ENCODE measurements at regions not wholly inside any gene's neighbourhood (a gene's known extent, or its start where the extent isn't known, plus 50 kb on each side); places are given as distances from the start of the nearest gene placed in this dataset.

GRCh38 chr9:107925749-107926297 lies 436.3 kb upstream of the KLF4 start:
- no peaks in the 10 kb centered on the region for H3K27me3 ChIP-seq
- no peak overlapping the region for H3K27ac ChIP-seq
- intact Hi-C loops (cut with DNase I), result loop anchor here (5.0 kb wide), 1 partner anchor 56 kb away; no protein-coding TSS in a partner anchor
- no peaks in the 10 kb centered on the region for H3K36me3 ChIP-seq
- peaks cover 0 to 9% (median 8%) of the 10 kb centered on the region in 4 donors for H3K4me1 ChIP-seq
- no peaks in the 10 kb centered on the region for H3K9me3 ChIP-seq
- no peak overlapping the region for H3K4me3 ChIP-seq
- no peak for TF ChIP-seq CTCF (IDR thresholded peaks at IDR 0.05)
- TF ChIP-seq POLR2AphosphoS5 (IDR thresholded peaks at IDR 0.05), result no peak
- TF ChIP-seq EP300 (IDR thresholded peaks at IDR 0.05), result no peak
- TF ChIP-seq POLR2A (IDR thresholded peaks at IDR 0.05), result no peak
- 56 to 84% methylated on average over 5 of the region's 5 CpGs for WGBS, 2 donors
- no peak for DNase-seq

- 69 to 72% methylated on average over 1 of the region's 1 CpG for WGBS, 2 donors
- Histone ChIP-seq H3K4me3 (no peak overlapping the region), H3K4me1 (peaks cover 0 to 17% (median 12%) of the 10 kb centered on the region in 4 donors), H3K36me3 (no peaks in the 10 kb centered on the region), H3K27me3 (no peaks in the 10 kb centered on the region), H3K9me3 (no peaks in the 10 kb centered on the region), H3K27ac (no peak overlapping the region)
- no peak for DNase-seq
- no peak for TF ChIP-seq POLR2AphosphoS5 (IDR thresholded peaks at IDR 0.05)
- TF ChIP-seq CTCF (IDR thresholded peaks at IDR 0.05), result no peak
- TF ChIP-seq EP300 (IDR thresholded peaks at IDR 0.05), result no peak
- TF ChIP-seq POLR2A (IDR thresholded peaks at IDR 0.05), result no peak
- intact Hi-C loops (cut with DNase I), result no loop called here
Measured at GRCh38 chr9:107922260-107922659, 432.7 kb upstream of the KLF4 start.

- no peak for DNase-seq
- TF ChIP-seq EP300 (IDR thresholded peaks at IDR 0.05) (no peak), CTCF (IDR thresholded peaks at IDR 0.05) (no peak)
- no peaks in the 10 kb centered on the region for H3K36me3 ChIP-seq
- no peaks in the 10 kb centered on the region for H3K27me3 ChIP-seq
- 79 to 84% methylated on average over 6 of the region's 6 CpGs for WGBS, 2 donors
- H3K27ac ChIP-seq, result no peak overlapping the region
- H3K9me3 ChIP-seq, result no peaks in the 10 kb centered on the region
- peaks cover 0 to 17% (median 12%) of the 10 kb centered on the region in 4 donors for H3K4me1 ChIP-seq
- intact Hi-C loops (cut with DNase I), result no loop called here
- H3K4me3 ChIP-seq, result no peak overlapping the region
Measured at GRCh38 chr9:107919263-107919662, 429.7 kb upstream of the KLF4 start.

- H3K9me3 ChIP-seq, result no peaks in the 10 kb centered on the region
- peaks cover 0 to 17% (median 12%) of the 10 kb centered on the region in 4 donors for H3K4me1 ChIP-seq
- no peak for DNase-seq
- no peaks in the 10 kb centered on the region for H3K36me3 ChIP-seq
- H3K27ac ChIP-seq, result no peak overlapping the region
- no peaks in the 10 kb centered on the region for H3K27me3 ChIP-seq
- TF ChIP-seq CTCF (IDR thresholded peaks at IDR 0.05) (no peak), POLR2AphosphoS5 (IDR thresholded peaks at IDR 0.05) (no peak), EP300 (IDR thresholded peaks at IDR 0.05) (no peak), POLR2A (IDR thresholded peaks at IDR 0.05) (no peak)
- no peak overlapping the region for H3K4me3 ChIP-seq
- WGBS, 2 donors, result 19 to 63% methylated on average over 11 of the region's 11 CpGs
- intact Hi-C loops (cut with DNase I), result no loop called here
Measured at GRCh38 chr9:107918749-107919148, 429.2 kb upstream of the KLF4 start.

DNA sequence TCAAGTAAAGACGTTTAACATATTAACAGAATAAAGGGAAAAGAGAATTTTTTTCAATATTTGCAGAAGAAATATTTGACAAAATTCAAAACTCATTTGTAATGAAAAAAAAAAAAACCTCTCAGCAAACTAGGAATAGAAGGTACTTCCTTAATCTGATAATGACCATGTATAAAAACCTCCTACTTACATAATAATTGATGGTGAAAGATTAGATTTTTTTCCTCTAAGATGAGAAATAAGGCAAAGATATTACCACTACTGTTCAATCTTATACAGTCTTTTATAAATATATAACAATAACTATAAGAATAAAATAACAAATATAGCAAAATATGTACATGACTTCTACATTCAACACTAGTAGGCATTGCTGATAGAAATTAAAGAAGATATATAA lies 424.6 kb upstream of the KLF4 start:
- Histone ChIP-seq H3K9me3 (no peaks in the 10 kb centered on the region), H3K36me3 (no peaks in the 10 kb centered on the region), H3K4me1 (peaks cover 0 to 5% (median 2%) of the 10 kb centered on the region in 4 donors), H3K27me3 (no peaks in the 10 kb centered on the region), H3K27ac (no peak overlapping the region), H3K4me3 (no peak overlapping the region)
- intact Hi-C loops (cut with DNase I), result no loop called here
- no peak for DNase-seq
- WGBS, 2 donors, result 87 to 92% methylated on average over 1 of the region's 1 CpG
- no peak for TF ChIP-seq CTCF (IDR thresholded peaks at IDR 0.05)
- no peak for TF ChIP-seq POLR2A (IDR thresholded peaks at IDR 0.05)
- TF ChIP-seq POLR2AphosphoS5 (IDR thresholded peaks at IDR 0.05), result no peak
- TF ChIP-seq EP300 (IDR thresholded peaks at IDR 0.05), result no peak
